GM23338 (cell line): ENCODE measurements at regions not wholly inside any gene's neighbourhood (a gene's known extent, or its start where the extent isn't known, plus 50 kb on each side); places are given as distances from the start of the nearest gene placed in this dataset.

Experiments used
- ATAC-seq: fragments of 200-7000 bp; cut with Tn5 transposase; 3 replicates; pipeline ENCODE4 v1.9.1; 2020
- DNase-seq: peaks from one replicate; pipeline ENCODE4 v3.0.0-alpha.2; 2015; ENCODE audit warnings: low spot score
- H2AFZ ChIP-seq: fragments of 200-600 bp; sonication (generic); 2 replicates; pipeline ENCODE4 v1.8.0; 2016; ENCODE audit warnings: antibody characterized with exemption, mild to moderate bottlenecking, moderate library complexity
- H3F3A ChIP-seq: fragments of 200-600 bp; sonication (generic); replicated peaks from 2 replicates; pipeline ENCODE4 v1.8.0; 2017; ENCODE audit warnings: antibody characterized with exemption, mixed run types, low read depth
- H3K27ac ChIP-seq: fragments of 200-600 bp; sonication (generic); 2 replicates; pipeline ENCODE4 v1.6.1; 2016; ENCODE audit warnings: low read depth
- H3K27me3 ChIP-seq: fragments of 200-600 bp; sonication (generic); 2 replicates; pipeline ENCODE4 v1.8.0; 2016; ENCODE audit warnings: mild to moderate bottlenecking, mixed run types, moderate library complexity; ENCODE audit not compliant: insufficient read depth
- H3K36me3 ChIP-seq: fragments of 200-600 bp; sonication (generic); 2 replicates; pipeline ENCODE4 v1.8.0; 2016; ENCODE audit warnings: mild to moderate bottlenecking; ENCODE audit not compliant: insufficient read depth
- H3K4me1 ChIP-seq: fragments of 200-600 bp; sonication (generic); 2 replicates; pipeline ENCODE4 v1.8.0; 2016; ENCODE audit warnings: mild to moderate bottlenecking, moderate library complexity; ENCODE audit not compliant: insufficient read depth
- H3K4me2 ChIP-seq: fragments of 200-600 bp; sonication (generic); 2 replicates; pipeline ENCODE4 v1.7.1; 2017; ENCODE audit warnings: mixed run types
- H3K4me3 ChIP-seq: fragments of 200-600 bp; sonication (generic); 2 replicates; pipeline ENCODE4 v1.6.1; 2016; ENCODE audit warnings: mixed run types
- H3K79me2 ChIP-seq: fragments of 200-600 bp; sonication (generic); replicated peaks from 2 replicates; pipeline ENCODE4 v1.8.0; 2017; ENCODE audit warnings: mild to moderate bottlenecking; ENCODE audit not compliant: insufficient read depth
- H3K9me2 ChIP-seq: fragments of 200-600 bp; sonication (generic); 2 replicates; pipeline ENCODE4 v1.8.0; 2017; ENCODE audit not compliant: insufficient read depth
- H4K20me1 ChIP-seq: fragments of 200-600 bp; sonication (generic); replicated peaks from 2 replicates; pipeline ENCODE4 v1.8.0; 2017; ENCODE audit warnings: mild to moderate bottlenecking; ENCODE audit not compliant: insufficient read depth
- H3K27ac Mint-ChIP-seq: 2 replicates; pipeline ENCODE4 v1.8.0; 2020; ENCODE audit warnings: inconsistent platforms, mild to moderate bottlenecking, moderate library complexity, mixed read lengths
- H3K27me3 Mint-ChIP-seq: 3 replicates; pipeline ENCODE4 v1.8.0; 2022; ENCODE audit warnings: low read depth, mild to moderate bottlenecking, moderate library complexity, mixed read lengths, inconsistent platforms; ENCODE audit not compliant: insufficient read depth, poor library complexity
- H3K36me3 Mint-ChIP-seq: 3 replicates; pipeline ENCODE4 v1.8.0; 2021; ENCODE audit warnings: low read depth, mild to moderate bottlenecking, inconsistent platforms, moderate library complexity, mixed read lengths
- H3K4me1 Mint-ChIP-seq: 3 replicates; pipeline ENCODE4 v1.8.0; 2020; ENCODE audit warnings: mild to moderate bottlenecking, inconsistent platforms, mixed read lengths
- H3K4me3 Mint-ChIP-seq: 3 replicates; pipeline ENCODE4 v1.8.0; 2021; ENCODE audit warnings: moderate library complexity, mild to moderate bottlenecking, inconsistent platforms, mixed read lengths
- H3K9me3 Mint-ChIP-seq: 3 replicates; pipeline ENCODE4 v1.8.0; 2020; ENCODE audit warnings: moderate library complexity, mild to moderate bottlenecking, inconsistent platforms, mixed read lengths
- CREB1 ChIP-seq: fragments of 250-450 bp; sonication (Bioruptor Pico); IDR thresholded peaks from 2 replicates; pipeline ENCODE4 v1.5.0; 2020; ENCODE audit warnings: low read depth, mild to moderate bottlenecking, moderate library complexity
- ETS1 ChIP-seq: IDR thresholded peaks from 2 replicates; pipeline ENCODE4 v1.6.1; 2016; ENCODE audit warnings: antibody characterized with exemption
- EZH2 ChIP-seq: fragments of 200-600 bp; sonication (generic); IDR thresholded peaks from one replicate; pipeline ENCODE4 v1.8.0; 2017; ENCODE audit warnings: antibody characterized with exemption, mild to moderate bottlenecking, low read depth; ENCODE audit not compliant: unreplicated experiment
- EZH2phosphoT487 ChIP-seq: fragments of 200-600 bp; sonication (generic); IDR thresholded peaks from one replicate; pipeline ENCODE4 v1.8.1; 2018; ENCODE audit warnings: antibody characterized with exemption; ENCODE audit not compliant: unreplicated experiment
- POLR2AphosphoS5 ChIP-seq: IDR thresholded peaks from 2 replicates; pipeline ENCODE4 v1.6.1; 2016; ENCODE audit warnings: antibody characterized with exemption, low read depth
- STAT1 ChIP-seq: IDR thresholded peaks from one replicate; pipeline ENCODE4 v1.6.1; 2016; ENCODE audit warnings: antibody characterized with exemption; ENCODE audit not compliant: unreplicated experiment
- ZNF114 ChIP-seq: fragments of 250-450 bp; sonication (Bioruptor Pico); IDR thresholded peaks from 2 replicates; pipeline ENCODE4 v1.5.0; 2020; ENCODE audit warnings: mild to moderate bottlenecking, moderate library complexity
- ZNF331 ChIP-seq: fragments of 250-450 bp; sonication (Bioruptor Pico); IDR thresholded peaks from 2 replicates; pipeline ENCODE4 v1.5.0; 2020; ENCODE audit warnings: low read depth, mild to moderate bottlenecking, moderate library complexity
- ZNF462 ChIP-seq: fragments of 250-450 bp; sonication (Bioruptor Pico); IDR thresholded peaks from 2 replicates; pipeline ENCODE4 v1.5.0; 2020; ENCODE audit warnings: mild to moderate bottlenecking, moderate library complexity
- TF ChIP-seq, protein P1 (sequence below), 2 experiments: fragments of 200-600 bp in 1 of 2; sonication (generic) in 1 of 2; conservative IDR thresholded peaks; 2 replicates each; pipeline versions ENCODE4 v1.5.1 to v1.6.1; 2016 to 2017; ENCODE audit warnings: antibody characterized with exemption in 2 of 2, low read depth in 2 of 2, mild to moderate bottlenecking in 2 of 2, moderate library complexity in 1 of 2

DNA sequence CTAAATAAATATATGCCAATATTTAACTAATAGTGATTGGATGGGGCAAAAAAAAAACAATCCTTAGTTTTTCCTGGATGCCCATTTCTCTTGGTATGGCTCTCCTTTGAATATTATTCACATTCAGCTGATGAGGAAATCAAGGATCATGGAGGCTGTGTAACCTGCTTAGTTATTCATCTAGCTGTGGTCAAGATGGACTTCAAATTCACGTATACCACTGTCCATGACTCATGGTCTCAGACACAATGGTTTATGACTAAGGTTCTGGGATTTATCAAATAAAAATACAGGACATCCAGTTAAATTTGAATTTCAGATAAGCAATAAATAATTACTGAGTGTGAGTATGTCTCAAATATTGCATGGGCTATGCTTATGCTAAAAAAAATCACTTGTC, 191.5 kb upstream of the CELF2 start (continued):
- TF ChIP-seq, protein P1, sequence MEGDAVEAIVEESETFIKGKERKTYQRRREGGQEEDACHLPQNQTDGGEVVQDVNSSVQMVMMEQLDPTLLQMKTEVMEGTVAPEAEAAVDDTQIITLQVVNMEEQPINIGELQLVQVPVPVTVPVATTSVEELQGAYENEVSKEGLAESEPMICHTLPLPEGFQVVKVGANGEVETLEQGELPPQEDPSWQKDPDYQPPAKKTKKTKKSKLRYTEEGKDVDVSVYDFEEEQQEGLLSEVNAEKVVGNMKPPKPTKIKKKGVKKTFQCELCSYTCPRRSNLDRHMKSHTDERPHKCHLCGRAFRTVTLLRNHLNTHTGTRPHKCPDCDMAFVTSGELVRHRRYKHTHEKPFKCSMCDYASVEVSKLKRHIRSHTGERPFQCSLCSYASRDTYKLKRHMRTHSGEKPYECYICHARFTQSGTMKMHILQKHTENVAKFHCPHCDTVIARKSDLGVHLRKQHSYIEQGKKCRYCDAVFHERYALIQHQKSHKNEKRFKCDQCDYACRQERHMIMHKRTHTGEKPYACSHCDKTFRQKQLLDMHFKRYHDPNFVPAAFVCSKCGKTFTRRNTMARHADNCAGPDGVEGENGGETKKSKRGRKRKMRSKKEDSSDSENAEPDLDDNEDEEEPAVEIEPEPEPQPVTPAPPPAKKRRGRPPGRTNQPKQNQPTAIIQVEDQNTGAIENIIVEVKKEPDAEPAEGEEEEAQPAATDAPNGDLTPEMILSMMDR (conservative IDR thresholded peaks at IDR 0.05; ENCODE audit: low read depth in 2 of 2): no peak
- TF ChIP-seq CREB1 (CRISPR knock-in tag): no peak
- no peak for TF ChIP-seq POLR2AphosphoS5

GRCh38 chr10:10828623-10829022, 189.0 kb upstream of the CELF2 start:
- H3K36me3 Mint-ChIP-seq: no peaks in the 10 kb centered on the region
- H3K4me2 ChIP-seq: no peak overlapping the region
- peaks cover 3% of the 10 kb centered on the region; the same call in 1 of the 2 replicates for H3K4me1 ChIP-seq
- no peaks in the 10 kb centered on the region for H3K9me3 Mint-ChIP-seq
- H3K4me1 Mint-ChIP-seq: peaks cover 10% of the 10 kb centered on the region; the same call in 2 of the 3 replicates
- no peaks in the 10 kb centered on the region for H3K27me3 Mint-ChIP-seq
- H3K9me2 ChIP-seq: no peaks in the 10 kb centered on the region
- H4K20me1 ChIP-seq: no peaks in the 10 kb centered on the region
- H3K4me3 ChIP-seq: no peak overlapping the region
- H3F3A ChIP-seq: no peaks in the 10 kb centered on the region
- DNase-seq: no peak
- no peak overlapping the region for H3K27ac ChIP-seq
- H3K79me2 ChIP-seq: no peaks in the 10 kb centered on the region
- no peak overlapping the region for H3K4me3 Mint-ChIP-seq
- no peaks in the 10 kb centered on the region for H3K27me3 ChIP-seq
- no peaks in the 10 kb centered on the region for H3K36me3 ChIP-seq
- H3K27ac Mint-ChIP-seq: no peak overlapping the region
- ATAC-seq: no peak
- H2AFZ ChIP-seq: no peak overlapping the region
- no peak for TF ChIP-seq ZNF331 (CRISPR knock-in tag)
- no peak for TF ChIP-seq EZH2
- TF ChIP-seq ETS1: no peak
- no peak for TF ChIP-seq ZNF462 (CRISPR knock-in tag)
- no peak for TF ChIP-seq ZNF114 (CRISPR knock-in tag)
- TF ChIP-seq EZH2phosphoT487: no peak
- TF ChIP-seq, protein P1 (conservative IDR thresholded peaks at IDR 0.05; ENCODE audit: low read depth in 2 of 2): no peak
- TF ChIP-seq STAT1: no peak
- TF ChIP-seq CREB1 (CRISPR knock-in tag): no peak
